Neural crest cell (in vitro differentiated cells): ENCODE measurements at regions not wholly inside any gene's neighbourhood (a gene's known extent, or its start where the extent isn't known, plus 50 kb on each side); places are given as distances from the start of the nearest gene placed in this dataset.

Source experiments
- DNase-seq: peaks from one replicate; pipeline ENCODE4 v3.0.0; 2021; ENCODE audit warnings: low read depth, mixed read lengths, low spot score
- H3K27ac Mint-ChIP-seq: one replicate; pipeline ENCODE4 v1.8.0; 2021; ENCODE audit warnings: mild to moderate bottlenecking, mixed read lengths; ENCODE audit not compliant: unreplicated experiment
- H3K27me3 Mint-ChIP-seq: 2 replicates; pipeline ENCODE4 v1.8.0; 2021; ENCODE audit warnings: low read depth, mild to moderate bottlenecking, mixed read lengths
- H3K36me3 Mint-ChIP-seq: 2 replicates; pipeline ENCODE4 v1.8.0; 2021; ENCODE audit warnings: low read depth, mild to moderate bottlenecking, mixed read lengths
- H3K4me1 Mint-ChIP-seq: 2 replicates; pipeline ENCODE4 v1.8.0; 2021; ENCODE audit warnings: mixed read lengths
- H3K4me3 Mint-ChIP-seq: one replicate; pipeline ENCODE4 v1.8.0; 2021; ENCODE audit warnings: mild to moderate bottlenecking, mixed read lengths
- H3K9me3 Mint-ChIP-seq: 2 replicates; pipeline ENCODE4 v1.8.0; 2021; ENCODE audit warnings: mixed read lengths
- CTCF ChIP-seq: fragments of 200-600 bp; sonication (generic); conservative IDR thresholded peaks from 2 replicates; pipeline ENCODE4 v1.5.0; 2021; ENCODE audit warnings: antibody characterized with exemption, mild to moderate bottlenecking

DNA sequence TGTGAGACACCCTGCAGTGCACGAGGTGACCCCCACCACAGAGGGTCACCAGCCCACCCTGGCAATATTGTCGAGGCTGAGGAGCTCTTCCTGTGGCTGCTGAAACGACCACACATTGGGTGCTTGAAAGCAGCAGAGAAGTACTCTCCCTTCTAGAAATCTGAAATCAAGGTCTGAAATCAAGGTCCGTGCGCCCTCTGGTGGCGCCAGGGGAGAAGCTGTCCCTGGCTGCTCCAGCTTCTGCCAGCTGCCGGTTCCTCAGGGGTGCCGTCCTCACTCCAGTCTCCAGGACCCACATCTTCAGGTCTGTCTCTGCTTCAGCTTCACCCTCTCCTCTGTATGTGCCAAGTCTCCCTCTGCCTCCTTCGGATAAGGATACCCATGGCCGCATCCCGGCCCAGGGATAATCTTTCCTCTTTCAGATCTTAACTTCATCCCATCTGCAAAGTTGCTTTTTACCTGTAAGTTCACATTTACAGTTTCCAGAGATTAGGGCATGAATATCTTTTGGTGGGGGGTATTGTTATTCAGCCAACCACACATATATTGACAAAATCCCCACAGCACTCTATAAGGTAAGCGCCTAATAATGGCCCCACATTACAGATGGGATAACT lies 108.3 kb upstream of the PHACTR3 start:
- Mint-ChIP-seq H3K27me3 (peaks cover 2% of the 10 kb centered on the region), H3K4me1 (peaks cover 6% of the 10 kb centered on the region), H3K4me3 (no peak overlapping the region), H3K27ac (peak overlapping the region; percentile 43), H3K36me3 (peaks cover 6% of the 10 kb centered on the region), H3K9me3 (peaks cover 3% of the 10 kb centered on the region)
- DNase-seq, result peak; percentile 82
- peak; percentile 91 for TF ChIP-seq CTCF

DNA sequence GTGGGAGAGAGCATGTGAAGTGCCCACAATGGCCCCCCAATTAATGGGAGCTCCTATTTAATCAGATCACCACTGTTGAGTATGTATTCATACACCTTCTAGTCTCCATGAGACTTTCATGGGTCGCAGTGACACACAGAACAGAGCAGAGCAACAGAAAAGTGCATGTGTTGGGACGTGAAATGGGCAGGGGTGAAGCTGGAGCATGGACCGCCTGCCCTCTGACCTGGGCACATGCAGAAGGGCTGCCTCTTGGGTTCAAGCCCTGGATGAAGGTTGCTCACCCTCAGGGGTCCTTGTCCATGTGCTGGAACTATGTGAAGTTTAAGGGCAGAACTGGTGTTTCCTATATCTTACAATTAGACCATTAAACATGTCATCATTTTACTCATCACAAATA lies 106.0 kb upstream of the PHACTR3 start:
- H3K4me1 Mint-ChIP-seq, result peaks cover 6% of the 10 kb centered on the region
- TF ChIP-seq CTCF, result no peak
- peak overlapping the region; percentile 35 for H3K27ac Mint-ChIP-seq
- peaks cover 6% of the 10 kb centered on the region for H3K36me3 Mint-ChIP-seq
- no peak overlapping the region for H3K4me3 Mint-ChIP-seq
- peaks cover 2% of the 10 kb centered on the region for H3K27me3 Mint-ChIP-seq
- no peak for DNase-seq
- H3K9me3 Mint-ChIP-seq, result peaks cover 3% of the 10 kb centered on the region

DNA sequence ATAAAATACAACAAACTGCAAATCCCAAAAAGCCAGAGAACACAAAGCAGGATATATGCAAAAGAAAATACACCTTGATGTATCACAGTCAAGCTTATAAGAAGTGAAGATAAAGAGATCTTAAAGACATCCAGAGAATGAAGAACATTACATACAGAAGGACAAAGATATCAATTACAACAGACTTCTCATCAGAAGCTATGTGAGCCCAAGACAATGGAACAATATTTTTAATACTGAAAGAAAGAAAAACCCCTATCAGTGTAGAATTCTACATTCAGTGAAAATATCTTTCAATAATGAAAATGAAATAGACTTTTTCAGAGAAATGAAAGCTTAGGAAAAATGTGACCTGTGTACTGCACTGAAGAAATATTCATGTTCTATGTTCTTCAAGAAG lies 104.5 kb upstream of the PHACTR3 start:
- Mint-ChIP-seq H3K27me3 (peaks cover 2% of the 10 kb centered on the region), H3K36me3 (peaks cover 6% of the 10 kb centered on the region), H3K4me3 (no peak overlapping the region), H3K4me1 (peaks cover 6% of the 10 kb centered on the region), H3K9me3 (peaks cover 3% of the 10 kb centered on the region), H3K27ac (no peak overlapping the region)
- no peak for DNase-seq
- TF ChIP-seq CTCF, result no peak

- peaks cover 4% of the 10 kb centered on the region for H3K9me3 Mint-ChIP-seq
- H3K27me3 Mint-ChIP-seq, result peaks cover 27% of the 10 kb centered on the region
- no peaks in the 10 kb centered on the region for H3K4me1 Mint-ChIP-seq
- DNase-seq, result no peak
- H3K36me3 Mint-ChIP-seq, result no peaks in the 10 kb centered on the region
- H3K4me3 Mint-ChIP-seq, result no peak overlapping the region
- no peak for TF ChIP-seq CTCF
- no peak overlapping the region for H3K27ac Mint-ChIP-seq
Observed at GRCh38 chr20:59508729-59509128, 95.6 kb upstream of the PHACTR3 start.

- DNase-seq, result no peak
- peaks cover 13% of the 10 kb centered on the region for H3K4me1 Mint-ChIP-seq
- no peaks in the 10 kb centered on the region for H3K9me3 Mint-ChIP-seq
- H3K27me3 Mint-ChIP-seq, result peaks cover 50% of the 10 kb centered on the region
- H3K27ac Mint-ChIP-seq, result no peak overlapping the region
- no peak for TF ChIP-seq CTCF
- H3K4me3 Mint-ChIP-seq, result no peak overlapping the region
- H3K36me3 Mint-ChIP-seq, result no peaks in the 10 kb centered on the region
Observed at GRCh38 chr20:59512651-59513050, 91.7 kb upstream of the PHACTR3 start.

- no peaks in the 10 kb centered on the region for H3K9me3 Mint-ChIP-seq
- H3K27me3 Mint-ChIP-seq, result peaks cover 55% of the 10 kb centered on the region
- H3K4me1 Mint-ChIP-seq, result peaks cover 13% of the 10 kb centered on the region
- no peaks in the 10 kb centered on the region for H3K36me3 Mint-ChIP-seq
- TF ChIP-seq CTCF, result no peak
- no peak overlapping the region for H3K27ac Mint-ChIP-seq
- H3K4me3 Mint-ChIP-seq, result no peak overlapping the region
- no peak for DNase-seq
Observed at GRCh38 chr20:59514554-59514953, 89.8 kb upstream of the PHACTR3 start.
